ENCODE measurements at regions not wholly inside any gene's neighbourhood (a gene's known extent, or its start where the extent isn't known, plus 50 kb on each side); places are given as distances from the start of the nearest gene placed in this dataset.

DNA sequence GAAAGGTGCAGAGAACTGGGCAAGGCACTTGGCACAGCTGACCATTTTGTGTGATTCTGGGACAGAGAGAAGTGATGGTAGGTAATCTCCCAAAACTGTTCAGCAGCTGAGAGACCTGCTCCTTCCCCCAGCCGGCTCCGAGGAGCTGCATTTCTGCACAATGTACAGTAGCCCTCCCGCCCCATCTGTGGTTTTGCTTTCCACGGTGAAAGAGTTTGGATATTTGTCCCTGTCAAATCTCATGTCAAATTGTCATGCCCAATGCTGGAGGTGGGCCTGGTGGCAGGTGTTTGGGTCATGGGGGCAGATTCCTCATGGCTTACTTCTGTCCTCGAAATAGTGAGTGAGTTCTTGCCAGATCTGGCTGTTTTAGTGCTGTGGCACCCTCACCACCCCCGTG is 90.5 kb upstream of the CD99 start:
- TF ChIP-seq, protein P1, sequence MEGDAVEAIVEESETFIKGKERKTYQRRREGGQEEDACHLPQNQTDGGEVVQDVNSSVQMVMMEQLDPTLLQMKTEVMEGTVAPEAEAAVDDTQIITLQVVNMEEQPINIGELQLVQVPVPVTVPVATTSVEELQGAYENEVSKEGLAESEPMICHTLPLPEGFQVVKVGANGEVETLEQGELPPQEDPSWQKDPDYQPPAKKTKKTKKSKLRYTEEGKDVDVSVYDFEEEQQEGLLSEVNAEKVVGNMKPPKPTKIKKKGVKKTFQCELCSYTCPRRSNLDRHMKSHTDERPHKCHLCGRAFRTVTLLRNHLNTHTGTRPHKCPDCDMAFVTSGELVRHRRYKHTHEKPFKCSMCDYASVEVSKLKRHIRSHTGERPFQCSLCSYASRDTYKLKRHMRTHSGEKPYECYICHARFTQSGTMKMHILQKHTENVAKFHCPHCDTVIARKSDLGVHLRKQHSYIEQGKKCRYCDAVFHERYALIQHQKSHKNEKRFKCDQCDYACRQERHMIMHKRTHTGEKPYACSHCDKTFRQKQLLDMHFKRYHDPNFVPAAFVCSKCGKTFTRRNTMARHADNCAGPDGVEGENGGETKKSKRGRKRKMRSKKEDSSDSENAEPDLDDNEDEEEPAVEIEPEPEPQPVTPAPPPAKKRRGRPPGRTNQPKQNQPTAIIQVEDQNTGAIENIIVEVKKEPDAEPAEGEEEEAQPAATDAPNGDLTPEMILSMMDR (IDR thresholded peaks at IDR 0.05) = no peak
- DNase-seq = no peak
- peaks cover 15% of the 10 kb centered on the region for H3K36me3 Mint-ChIP-seq (ENCODE audit: low read depth)
- ATAC-seq = no peak
- no peak overlapping the region for H3K4me3 Mint-ChIP-seq
- intact Hi-C loops (cut with micrococcal nuclease) = no loop called here
- no peak overlapping the region for H3K27ac Mint-ChIP-seq
- H3K27me3 Mint-ChIP-seq = no peaks in the 10 kb centered on the region
- CTCF ChIA-PET = no interaction called here
- POLR2A ChIA-PET = no interaction called here
- peaks cover under 1% of the 10 kb centered on the region for H3K4me1 Mint-ChIP-seq (ENCODE audit: low read depth)
- no peaks in the 10 kb centered on the region for H3K9me3 Mint-ChIP-seq

DNA sequence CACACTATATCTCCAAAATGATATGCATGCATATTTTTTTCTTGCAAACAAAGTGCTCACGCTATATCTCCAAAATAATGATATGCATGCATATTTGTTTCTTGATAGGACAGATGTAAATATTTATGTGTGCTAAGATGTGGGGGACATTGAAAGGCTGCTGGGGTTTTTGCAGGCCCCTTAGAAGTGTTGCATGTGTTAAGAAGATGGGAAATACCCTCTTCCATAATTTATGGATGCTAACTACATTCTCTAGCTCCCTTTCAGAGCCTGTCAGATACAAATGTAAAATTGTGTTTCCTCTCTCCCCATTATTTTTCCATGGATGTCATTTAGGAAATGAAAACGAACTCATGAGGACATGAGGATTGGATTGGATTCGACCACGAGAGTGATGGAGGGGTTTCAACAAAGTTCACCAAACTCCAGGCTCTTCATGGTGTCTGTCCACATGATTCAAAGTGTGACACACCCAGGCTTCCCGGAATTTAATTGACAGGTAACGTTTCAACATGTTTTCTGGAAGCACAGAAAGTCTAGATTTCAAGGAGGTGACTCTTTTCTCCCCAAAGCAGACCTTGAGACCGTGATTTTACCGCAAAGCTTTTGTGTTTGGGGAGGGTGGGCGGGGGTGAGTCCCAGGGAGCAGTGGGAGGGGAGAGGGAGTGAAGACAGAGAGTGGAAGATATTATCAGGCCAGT is 94.4 kb upstream of the CD99 start:
- Mint-ChIP-seq H3K4me1 (ENCODE audit: low read depth) (peaks cover 3% of the 10 kb centered on the region), H3K27ac (no peak overlapping the region), H3K9me3 (no peaks in the 10 kb centered on the region), H3K36me3 (ENCODE audit: low read depth) (peaks cover 10% of the 10 kb centered on the region), H3K27me3 (no peaks in the 10 kb centered on the region), H3K4me3 (no peak overlapping the region)
- TF ChIP-seq, protein P1 (IDR thresholded peaks at IDR 0.05) = no peak
- CTCF ChIA-PET = no interaction called here
- ATAC-seq (no peak), DNase-seq (no peak)
- POLR2A ChIA-PET = no interaction called here
- intact Hi-C loops (cut with micrococcal nuclease) = no loop called here

DNA sequence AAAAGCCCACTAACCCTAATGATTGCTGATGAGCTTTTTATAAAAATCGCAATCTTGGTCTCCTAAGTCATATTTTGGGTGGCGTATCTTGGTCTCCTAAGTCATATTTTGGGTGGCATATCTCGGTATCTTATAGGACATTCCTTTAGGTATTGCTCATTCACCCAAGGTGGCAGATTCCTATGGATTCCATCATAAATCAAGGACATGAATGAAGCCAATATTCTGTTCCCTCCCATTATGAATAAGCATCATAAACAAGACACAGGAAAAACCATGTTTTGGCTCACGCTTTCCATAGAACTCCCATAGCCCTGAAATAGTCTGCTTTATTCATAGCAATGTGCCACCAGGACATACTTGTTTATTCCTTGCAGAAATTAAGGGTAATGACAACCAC is 95.0 kb upstream of the CD99 start:
- Mint-ChIP-seq H3K36me3 (ENCODE audit: low read depth) (peaks cover 10% of the 10 kb centered on the region), H3K27me3 (no peaks in the 10 kb centered on the region), H3K9me3 (no peaks in the 10 kb centered on the region), H3K27ac (no peak overlapping the region), H3K4me1 (ENCODE audit: low read depth) (peaks cover 3% of the 10 kb centered on the region), H3K4me3 (no peak overlapping the region)
- ChIA-PET CTCF (no interaction called here), POLR2A (no interaction called here)
- intact Hi-C loops (cut with micrococcal nuclease) = no loop called here
- DNase-seq = no peak
- no peak for ATAC-seq
- TF ChIP-seq, protein P1 (IDR thresholded peaks at IDR 0.05) = no peak

DNA sequence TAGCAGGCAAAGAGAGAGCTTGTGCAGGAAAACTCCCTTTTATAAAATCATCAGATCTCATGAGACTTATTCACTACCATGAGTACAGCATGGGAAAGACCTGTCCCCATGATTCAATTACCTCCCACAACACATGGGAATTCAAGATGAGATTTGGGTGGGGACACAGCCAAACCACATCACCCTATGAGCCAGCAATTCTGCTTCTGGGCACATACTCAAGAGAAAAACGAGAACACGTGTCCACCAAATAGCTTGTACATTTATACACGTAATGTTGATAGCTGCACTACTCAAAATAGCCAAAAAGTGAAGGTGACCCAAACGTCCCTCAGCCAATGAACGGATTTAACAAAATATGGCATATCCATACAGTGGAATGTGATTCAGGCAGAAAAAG is 94.5 kb upstream of the DHRSX start:
- no peak overlapping the region for H3K27ac Mint-ChIP-seq
- no peaks in the 10 kb centered on the region for H3K9me3 Mint-ChIP-seq
- H3K36me3 Mint-ChIP-seq (ENCODE audit: low read depth) = peaks cover 4% of the 10 kb centered on the region
- H3K4me1 Mint-ChIP-seq (ENCODE audit: low read depth) = peaks cover 3% of the 10 kb centered on the region
- no peak for ATAC-seq
- ChIA-PET CTCF (no interaction called here), POLR2A (no interaction called here)
- DNase-seq = no peak
- TF ChIP-seq, protein P1 (IDR thresholded peaks at IDR 0.05) = no peak
- intact Hi-C loops (cut with micrococcal nuclease) = no loop called here
- H3K27me3 Mint-ChIP-seq = no peaks in the 10 kb centered on the region
- H3K4me3 Mint-ChIP-seq = no peak overlapping the region

DNA sequence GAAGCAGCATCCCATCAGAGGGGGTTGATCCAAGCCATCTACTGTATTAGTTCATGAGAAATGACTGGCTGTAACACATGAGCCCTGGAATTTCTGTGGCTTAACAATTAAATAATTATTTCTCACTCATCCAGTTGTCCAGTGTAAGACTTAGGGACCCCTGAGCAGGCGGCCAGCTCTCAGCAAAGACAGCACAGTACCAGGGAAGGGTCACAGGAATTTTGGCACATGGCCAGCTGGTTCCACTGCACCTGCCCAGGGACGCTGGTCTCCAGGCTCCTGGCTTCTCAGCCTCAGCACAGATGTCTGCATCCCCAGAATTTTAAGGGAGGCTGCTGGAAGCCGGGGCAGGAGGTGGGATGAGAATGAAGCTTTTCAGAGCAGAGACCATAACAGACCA is 93.7 kb upstream of the DHRSX start:
- ChIA-PET CTCF (no interaction called here), POLR2A (no interaction called here)
- TF ChIP-seq, protein P1 (IDR thresholded peaks at IDR 0.05) = no peak
- Mint-ChIP-seq H3K27ac (no peak overlapping the region), H3K4me3 (no peak overlapping the region), H3K9me3 (no peaks in the 10 kb centered on the region), H3K27me3 (no peaks in the 10 kb centered on the region), H3K36me3 (ENCODE audit: low read depth) (peaks cover 3% of the 10 kb centered on the region), H3K4me1 (ENCODE audit: low read depth) (peaks cover 3% of the 10 kb centered on the region)
- intact Hi-C loops (cut with micrococcal nuclease) = no loop called here
- ATAC-seq (no peak), DNase-seq (no peak)

All from activated CD8-positive, alpha-beta T cell treated with anti-CD3 and anti-CD28 coated beads for 36 hours (primary cell).